Gastrocnemius medialis (tissue), 4 donors: ENCODE measurements at regions not wholly inside any gene's neighbourhood (a gene's known extent, or its start where the extent isn't known, plus 50 kb on each side); places are given as distances from the start of the nearest gene placed in this dataset.

ENCODE experiments used
- POLR2A ChIP-seq, 2 donors: fragments of 450-650 bp; IDR thresholded peaks; one replicate each; pipeline ENCODE4 v1.6.1; 2017; ENCODE audit warnings: antibody characterized with exemption in 2 of 2, mild to moderate bottlenecking in 2 of 2, moderate library complexity in 2 of 2
- TF ChIP-seq, protein P1 (sequence below), 5 experiments: fragments of 450-650 bp in 3 of 5; fragments of 200-600 bp in 2 of 5; sonication (generic) in 2 of 5; IDR thresholded peaks in 4 of 5; conservative IDR thresholded peaks in 1 of 5; 1 replicate in 4 of 5; 2 replicates in 1 of 5; pipeline ENCODE4 v1.5.1; 2016 to 2019; ENCODE audit warnings: antibody characterized with exemption in 5 of 5, mild to moderate bottlenecking in 3 of 5, moderate library complexity in 3 of 5

GRCh38 chr20:60477958-60478357 lies 519.7 kb downstream of the CDH26 start:
- TF ChIP-seq, protein P1, sequence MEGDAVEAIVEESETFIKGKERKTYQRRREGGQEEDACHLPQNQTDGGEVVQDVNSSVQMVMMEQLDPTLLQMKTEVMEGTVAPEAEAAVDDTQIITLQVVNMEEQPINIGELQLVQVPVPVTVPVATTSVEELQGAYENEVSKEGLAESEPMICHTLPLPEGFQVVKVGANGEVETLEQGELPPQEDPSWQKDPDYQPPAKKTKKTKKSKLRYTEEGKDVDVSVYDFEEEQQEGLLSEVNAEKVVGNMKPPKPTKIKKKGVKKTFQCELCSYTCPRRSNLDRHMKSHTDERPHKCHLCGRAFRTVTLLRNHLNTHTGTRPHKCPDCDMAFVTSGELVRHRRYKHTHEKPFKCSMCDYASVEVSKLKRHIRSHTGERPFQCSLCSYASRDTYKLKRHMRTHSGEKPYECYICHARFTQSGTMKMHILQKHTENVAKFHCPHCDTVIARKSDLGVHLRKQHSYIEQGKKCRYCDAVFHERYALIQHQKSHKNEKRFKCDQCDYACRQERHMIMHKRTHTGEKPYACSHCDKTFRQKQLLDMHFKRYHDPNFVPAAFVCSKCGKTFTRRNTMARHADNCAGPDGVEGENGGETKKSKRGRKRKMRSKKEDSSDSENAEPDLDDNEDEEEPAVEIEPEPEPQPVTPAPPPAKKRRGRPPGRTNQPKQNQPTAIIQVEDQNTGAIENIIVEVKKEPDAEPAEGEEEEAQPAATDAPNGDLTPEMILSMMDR (IDR thresholded peaks at IDR 0.05 in 4 of 5, conservative IDR thresholded peaks at IDR 0.05 in 1 of 5) = no peak
- no peak for TF ChIP-seq POLR2A (IDR thresholded peaks at IDR 0.05)
